ENCODE measurements at regions not wholly inside any gene's neighbourhood (a gene's known extent, or its start where the extent isn't known, plus 50 kb on each side); places are given as distances from the start of the nearest gene placed in this dataset.

- no peak for TF ChIP-seq CTCF (IDR thresholded peaks at IDR 0.05; ENCODE audit: low read length)
- TF ChIP-seq EZH2 (IDR thresholded peaks at IDR 0.05; ENCODE audit: borderline replicate concordance, low read length) = no peak
Measured at GRCh38 chr9:108584860-108585259, 270.9 kb downstream of the ACTL7B start.

Data from OCI-LY1 (cell line).